Prostate gland (tissue), 2 donors: ENCODE measurements at regions not wholly inside any gene's neighbourhood (a gene's known extent, or its start where the extent isn't known, plus 50 kb on each side); places are given as distances from the start of the nearest gene placed in this dataset.
"Not testable (repeated sequence)": the region's sequence is repeated elsewhere in the genome, so short reads cannot be mapped to it uniquely, and the experiment has no call there.

Experiments used
- DNase-seq: peaks from one replicate; pipeline ENCODE4 v3.0.0-alpha.2; 2019; ENCODE audit warnings: low spot score
- H3K27ac ChIP-seq, 2 donors: fragments of 200-600 bp; sonication (generic); 2 replicates each; pipeline ENCODE4 v1.5.1; 2017 to 2019
- H3K27me3 ChIP-seq: fragments of 200-600 bp; sonication (generic); replicated peaks from 2 replicates; pipeline ENCODE4 v1.5.1; 2019; ENCODE audit not compliant: insufficient read depth
- H3K36me3 ChIP-seq, 2 donors: fragments of 200-600 bp; sonication (generic); 1 replicate in 1 of 2; 2 replicates in 1 of 2; pipeline versions ENCODE4 v1.5.1 to v1.8.1; 2017 to 2019
- H3K4me1 ChIP-seq: fragments of 200-600 bp; sonication (generic); replicated peaks from 2 replicates; pipeline ENCODE4 v1.5.1; 2019
- H3K4me3 ChIP-seq, 2 donors: fragments of 200-600 bp; sonication (generic); 2 replicates each; pipeline ENCODE4 v1.5.1; 2017 to 2019
- H3K9me3 ChIP-seq: fragments of 200-600 bp; sonication (generic); 2 replicates; pipeline ENCODE4 v1.5.1; 2017
- CTCF ChIP-seq, 4 experiments: fragments of 200-600 bp in 2 of 4; fragments of 450-650 bp in 2 of 4; sonication (generic) in 2 of 4; IDR thresholded peaks; 1 replicate in 3 of 4; 2 replicates in 1 of 4; pipeline ENCODE4 v1.5.1; 2016 to 2019; ENCODE audit warnings: antibody characterized with exemption in 4 of 4, mild to moderate bottlenecking in 2 of 4, moderate library complexity in 2 of 4
- POLR2A ChIP-seq: fragments of 450-650 bp; IDR thresholded peaks from one replicate; pipeline ENCODE4 v1.6.1; 2016; ENCODE audit warnings: antibody characterized with exemption, mild to moderate bottlenecking
- POLR2AphosphoS5 ChIP-seq: sonication (generic); formaldehyde crosslinking; IDR thresholded peaks from one replicate; pipeline ENCODE4 v1.6.1; 2017; ENCODE audit warnings: antibody characterized with exemption
- WGBS: methylation state at CpG from one replicate; pipeline ENCODE4 v1.1.5; 2018; 5-methylcytosine and 5-hydroxymethylcytosine counted together
- intact Hi-C: fragments of 100-400 bp; cut with DNase I; formaldehyde crosslinking; loops from one replicate; pipeline ENCODE4 v1.14.2; 2022

- H3K9me3 ChIP-seq, result no peaks in the 10 kb centered on the region
- TF ChIP-seq CTCF (IDR thresholded peaks at IDR 0.05), result no peak
- no peak for TF ChIP-seq POLR2AphosphoS5
- TF ChIP-seq POLR2A, result no peak
- intact Hi-C loops, result no loop called here
- no peaks in the 10 kb centered on the region for H3K27me3 ChIP-seq
- no peaks in the 10 kb centered on the region for H3K4me1 ChIP-seq
- DNase-seq, result no peak
- no peak overlapping the region for H3K4me3 ChIP-seq
- H3K36me3 ChIP-seq, result no peaks in the 10 kb centered on the region
- no peak overlapping the region for H3K27ac ChIP-seq
- WGBS, result 75% methylated on average over 5 of the region's 5 CpGs
These were observed 94.3 kb downstream of the RGS2 start for GRCh38 chr1:192903142-192903541.

GRCh38 chr1:192904438-192904895 lies 95.6 kb downstream of the RGS2 start:
- DNase-seq, result no peak
- no peaks in the 10 kb centered on the region for H3K36me3 ChIP-seq
- H3K9me3 ChIP-seq, result no peaks in the 10 kb centered on the region
- intact Hi-C loops, result no loop called here
- no peak overlapping the region for H3K4me3 ChIP-seq
- TF ChIP-seq CTCF (IDR thresholded peaks at IDR 0.05) (no peak), POLR2A (no peak), POLR2AphosphoS5 (no peak)
- H3K27ac ChIP-seq, result peak overlapping the region in 1 of 2 donors; percentile 25
- H3K27me3 ChIP-seq, result no peaks in the 10 kb centered on the region
- 17% methylated on average over 7 of the region's 7 CpGs for WGBS
- H3K4me1 ChIP-seq, result no peaks in the 10 kb centered on the region

- TF ChIP-seq POLR2A (no peak), POLR2AphosphoS5 (no peak), CTCF (IDR thresholded peaks at IDR 0.05) (no peak)
- intact Hi-C loops, result no loop called here
- no peak overlapping the region for H3K27ac ChIP-seq
- H3K36me3 ChIP-seq, result no peaks in the 10 kb centered on the region
- no peaks in the 10 kb centered on the region for H3K27me3 ChIP-seq
- no peaks in the 10 kb centered on the region for H3K4me1 ChIP-seq
- no peak for DNase-seq
- no peaks in the 10 kb centered on the region for H3K9me3 ChIP-seq
- no peak overlapping the region for H3K4me3 ChIP-seq
These were observed 96.2 kb downstream of the RGS2 start for GRCh38 chr1:192905049-192905448.

GRCh38 chr1:192906334-192906733 lies 97.5 kb downstream of the RGS2 start:
- Histone ChIP-seq H3K9me3 (no peaks in the 10 kb centered on the region), H3K4me3 (no peak overlapping the region), H3K27me3 (no peaks in the 10 kb centered on the region), H3K36me3 (no peaks in the 10 kb centered on the region), H3K4me1 (no peaks in the 10 kb centered on the region), H3K27ac (no peak overlapping the region)
- WGBS, result 90% methylated on average over 3 of the region's 3 CpGs
- DNase-seq, result no peak
- intact Hi-C loops, result no loop called here
- TF ChIP-seq POLR2A (no peak), CTCF (IDR thresholded peaks at IDR 0.05) (no peak), POLR2AphosphoS5 (no peak)

- Histone ChIP-seq H3K27ac (peak overlapping the region; percentile 2 to 47), H3K4me3 (no peak overlapping the region), H3K27me3 (no peaks in the 10 kb centered on the region), H3K9me3 (no peaks in the 10 kb centered on the region), H3K4me1 (no peaks in the 10 kb centered on the region), H3K36me3 (no peaks in the 10 kb centered on the region)
- TF ChIP-seq POLR2A, result no peak
- peak; percentile 66 for TF ChIP-seq POLR2AphosphoS5
- DNase-seq, result no peak
- intact Hi-C loops, result no loop called here
- WGBS, result 61% methylated on average over 2 of the region's 2 CpGs
These were observed 98.9 kb downstream of the RGS2 start for GRCh38 chr1:192907545-192908243.

- WGBS, result 92% methylated on average over 18 of the region's 18 CpGs
- intact Hi-C loops, result loop anchor here (5.0 to 10.0 kb wide), 3 partner anchors 100 to 427 kb away; no protein-coding TSS in a partner anchor
- not testable (repeated sequence) for H3K36me3 ChIP-seq, H3K4me3 ChIP-seq, H3K4me1 ChIP-seq, DNase-seq, H3K27ac ChIP-seq, H3K9me3 ChIP-seq, H3K27me3 ChIP-seq
These were observed 103.2 kb downstream of the RGS2 start for GRCh38 chr1:192911896-192912656.
